ENCODE measurements at regions not wholly inside any gene's neighbourhood (a gene's known extent, or its start where the extent isn't known, plus 50 kb on each side); places are given as distances from the start of the nearest gene placed in this dataset.

GRCh38 chr9:90970608-90971007 lies 169.0 kb downstream of the SYK start:
- Histone ChIP-seq H4K20me1 (ENCODE audit: control insufficient read depth, insufficient read depth, low read depth, low read length) (no peaks in the 10 kb centered on the region), H3K79me2 (ENCODE audit: control insufficient read depth, low read length) (no peaks in the 10 kb centered on the region), H3K27me3 (ENCODE audit: control insufficient read depth, low read length) (peaks cover 14% of the 10 kb centered on the region; the same call in 1 of the 2 replicates), H3F3A (ENCODE audit: control insufficient read depth, insufficient read depth) (no peaks in the 10 kb centered on the region), H3K9me3 (ENCODE audit: control insufficient read depth, insufficient read depth, low read length) (no peaks in the 10 kb centered on the region), H3K9me2 (replicated peaks; ENCODE audit: control insufficient read depth, low read length) (no peaks in the 10 kb centered on the region), H3K4me2 (ENCODE audit: low read length) (no peak overlapping the region), H3K27ac (ENCODE audit: low read depth, low read length) (no peak overlapping the region), H3K36me3 (ENCODE audit: control insufficient read depth, low read length) (no peaks in the 10 kb centered on the region), H3K4me1 (ENCODE audit: control insufficient read depth, low read length) (no peaks in the 10 kb centered on the region), H3K4me3 (ENCODE audit: low read length) (no peak overlapping the region)
- TF ChIP-seq CTCF (IDR thresholded peaks at IDR 0.05; ENCODE audit: low read depth, low read length, poor library complexity, severe bottlenecking) (no peak), EZH2phosphoT487 (IDR thresholded peaks at IDR 0.05; ENCODE audit: borderline replicate concordance, low read length) (no peak)

GRCh38 chr9:90972057-90972456 lies 170.4 kb downstream of the SYK start:
- no peaks in the 10 kb centered on the region for H4K20me1 ChIP-seq (ENCODE audit: control insufficient read depth, insufficient read depth, low read depth, low read length)
- H3K27ac ChIP-seq (ENCODE audit: low read depth, low read length) = no peak overlapping the region
- no peak overlapping the region for H3K4me3 ChIP-seq (ENCODE audit: low read length)
- TF ChIP-seq EZH2phosphoT487 (IDR thresholded peaks at IDR 0.05; ENCODE audit: borderline replicate concordance, low read length) = no peak
- H3F3A ChIP-seq (ENCODE audit: control insufficient read depth, insufficient read depth) = no peaks in the 10 kb centered on the region
- H3K4me2 ChIP-seq (ENCODE audit: low read length) = no peak overlapping the region
- no peaks in the 10 kb centered on the region for H3K9me3 ChIP-seq (ENCODE audit: control insufficient read depth, insufficient read depth, low read length)
- H3K9me2 ChIP-seq (replicated peaks; ENCODE audit: control insufficient read depth, low read length) = no peaks in the 10 kb centered on the region
- peaks cover 5% of the 10 kb centered on the region; the same call in 1 of the 2 replicates for H3K27me3 ChIP-seq (ENCODE audit: control insufficient read depth, low read length)
- H3K4me1 ChIP-seq (ENCODE audit: control insufficient read depth, low read length) = no peaks in the 10 kb centered on the region
- no peaks in the 10 kb centered on the region for H3K36me3 ChIP-seq (ENCODE audit: control insufficient read depth, low read length)
- H3K79me2 ChIP-seq (ENCODE audit: control insufficient read depth, low read length) = no peaks in the 10 kb centered on the region

- H3K4me2 ChIP-seq (ENCODE audit: low read length) = no peak overlapping the region
- no peaks in the 10 kb centered on the region for H4K20me1 ChIP-seq (ENCODE audit: control insufficient read depth, insufficient read depth, low read depth, low read length)
- H3K4me1 ChIP-seq (ENCODE audit: control insufficient read depth, low read length) = no peaks in the 10 kb centered on the region
- H3K36me3 ChIP-seq (ENCODE audit: control insufficient read depth, low read length) = no peaks in the 10 kb centered on the region
- H3F3A ChIP-seq (ENCODE audit: control insufficient read depth, insufficient read depth) = no peaks in the 10 kb centered on the region
- H3K4me3 ChIP-seq (ENCODE audit: low read length) = no peak overlapping the region
- no peaks in the 10 kb centered on the region for H3K79me2 ChIP-seq (ENCODE audit: control insufficient read depth, low read length)
- peaks cover 8% of the 10 kb centered on the region; the same call in 1 of the 2 replicates for H3K27me3 ChIP-seq (ENCODE audit: control insufficient read depth, low read length)
- no peaks in the 10 kb centered on the region for H3K9me3 ChIP-seq (ENCODE audit: control insufficient read depth, insufficient read depth, low read length)
- TF ChIP-seq EZH2phosphoT487 (IDR thresholded peaks at IDR 0.05; ENCODE audit: borderline replicate concordance, low read length) (no peak), CTCF (IDR thresholded peaks at IDR 0.05; ENCODE audit: low read depth, low read length, poor library complexity, severe bottlenecking) (no peak)
- no peak overlapping the region for H3K27ac ChIP-seq (ENCODE audit: low read depth, low read length)
- H3K9me2 ChIP-seq (replicated peaks; ENCODE audit: control insufficient read depth, low read length) = no peaks in the 10 kb centered on the region
Observed at GRCh38 chr9:90974016-90974415, 172.4 kb downstream of the SYK start.

GRCh38 chr9:90974643-90975245 lies 173.1 kb downstream of the SYK start:
- Histone ChIP-seq H3F3A (ENCODE audit: control insufficient read depth, insufficient read depth) (no peaks in the 10 kb centered on the region), H3K27ac (ENCODE audit: low read depth, low read length) (no peak overlapping the region), H3K36me3 (ENCODE audit: control insufficient read depth, low read length) (no peaks in the 10 kb centered on the region), H3K9me3 (ENCODE audit: control insufficient read depth, insufficient read depth, low read length) (no peaks in the 10 kb centered on the region), H3K9me2 (replicated peaks; ENCODE audit: control insufficient read depth, low read length) (no peaks in the 10 kb centered on the region), H3K4me2 (ENCODE audit: low read length) (no peak overlapping the region), H3K79me2 (ENCODE audit: control insufficient read depth, low read length) (no peaks in the 10 kb centered on the region), H4K20me1 (ENCODE audit: control insufficient read depth, insufficient read depth, low read depth, low read length) (no peaks in the 10 kb centered on the region), H3K4me1 (ENCODE audit: control insufficient read depth, low read length) (no peaks in the 10 kb centered on the region), H3K4me3 (ENCODE audit: low read length) (no peak overlapping the region), H3K27me3 (ENCODE audit: control insufficient read depth, low read length) (peaks cover 8% of the 10 kb centered on the region; the same call in 1 of the 2 replicates)
- TF ChIP-seq CTCF (IDR thresholded peaks at IDR 0.05; ENCODE audit: low read depth, low read length, poor library complexity, severe bottlenecking) (no peak), EZH2phosphoT487 (IDR thresholded peaks at IDR 0.05; ENCODE audit: borderline replicate concordance, low read length) (no peak)

All from DOHH2 (cell line).